ENCODE measurements at regions not wholly inside any gene's neighbourhood (a gene's known extent, or its start where the extent isn't known, plus 50 kb on each side); places are given as distances from the start of the nearest gene placed in this dataset.

DNA sequence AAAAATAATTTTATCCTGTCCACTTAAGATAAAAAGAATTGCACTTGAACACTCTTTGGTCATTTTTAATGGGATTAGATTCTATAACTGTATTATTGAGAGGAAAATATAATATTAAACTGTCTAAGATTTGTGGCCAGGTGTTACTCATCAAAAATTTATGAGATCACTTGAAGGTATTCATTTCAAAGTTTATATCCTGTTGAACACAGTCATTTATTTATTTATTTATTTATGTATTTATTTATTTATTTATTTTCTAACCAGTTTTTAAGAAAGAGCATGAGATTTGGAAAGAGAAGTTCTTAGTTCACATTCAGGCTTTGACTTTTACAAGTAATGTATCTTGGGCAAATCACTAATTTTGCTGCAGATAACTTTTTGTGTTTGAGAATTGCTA is 692.7 kb downstream of the LTN1 start:
- intact Hi-C loops (cut with micrococcal nuclease) (no loop called here), in situ Hi-C loops (cut with MboI) (no loop called here)
- H3K79me2 ChIP-seq (ENCODE audit: control insufficient read depth, insufficient read depth, low read length) = no peaks in the 10 kb centered on the region
- H4K20me1 ChIP-seq (replicated peaks; ENCODE audit: control insufficient read depth, insufficient read depth, low read length) = no peaks in the 10 kb centered on the region
- no peaks in the 10 kb centered on the region for H3K36me3 ChIP-seq (ENCODE audit: control insufficient read depth, insufficient read depth, low read length)
- no peak overlapping the region for H3K27ac ChIP-seq (ENCODE audit: extremely low read depth, low read depth, low read length)
- no peak overlapping the region for H3K4me2 ChIP-seq (ENCODE audit: insufficient read depth, low read length)
- POLR2A ChIA-PET = no interaction called here
- CTCF ChIA-PET (ENCODE audit: low intra/inter-chr PET ratio) = no interaction called here
- H3K4me1 ChIP-seq (replicated peaks in 1 of 2; ENCODE audit: control insufficient read depth in 2 of 2, insufficient read depth in 2 of 2, low read length in 2 of 2) = no peaks in the 10 kb centered on the region
- no peaks in the 10 kb centered on the region; the same call in 1 of the 2 replicates for H3K9me3 ChIP-seq (replicated peaks; ENCODE audit: control insufficient read depth, insufficient read depth, low read depth, low read length)
- BruUV-seq (replicated peaks) = no TSS peak
- no peak overlapping the region for H2AFZ ChIP-seq (ENCODE audit: low read depth, low read length)
- no peak for ATAC-seq
- FAIRE-seq = no peak
- TF ChIP-seq POLR3G (IDR thresholded peaks at IDR 0.05; ENCODE audit: extremely low read depth, insufficient read length, insufficient replicate concordance) (no peak), ZNF24 (IDR thresholded peaks at IDR 0.05) (no peak), ZFP36 (IDR thresholded peaks at IDR 0.05; ENCODE audit: low read depth, low read length, partially characterized antibody) (no peak), SREBF2 (CRISPR knock-in tag; IDR thresholded peaks at IDR 0.05) (no peak)
- H3K27me3 ChIP-seq (ENCODE audit: control insufficient read depth in 2 of 2, insufficient read depth in 2 of 2, low read length in 2 of 2) = no peaks in the 10 kb centered on the region
- no peaks in the 10 kb centered on the region for H3K9me1 ChIP-seq (ENCODE audit: control insufficient read depth, insufficient read depth, low read length)
- no peak for DNase-seq (ENCODE audit: extremely low read depth in 1 of 4, low spot score in 3 of 4)
- no peak overlapping the region for H3K4me3 ChIP-seq
- H3K9ac ChIP-seq (ENCODE audit: insufficient read depth in 1 of 2, low read depth in 2 of 2, low read length in 2 of 2) = no peak overlapping the region

GRCh38 chr21:28298251-28298672 is 694.4 kb downstream of the LTN1 start:
- ChIA-PET POLR2A (no interaction called here), CTCF (ENCODE audit: low intra/inter-chr PET ratio) (no interaction called here)
- Histone ChIP-seq H3K27me3 (ENCODE audit: control insufficient read depth in 2 of 2, insufficient read depth in 2 of 2, low read length in 2 of 2) (no peaks in the 10 kb centered on the region), H3K4me2 (ENCODE audit: insufficient read depth, low read length) (no peak overlapping the region), H3K79me2 (ENCODE audit: control insufficient read depth, insufficient read depth, low read length) (no peaks in the 10 kb centered on the region), H3K4me1 (replicated peaks in 1 of 2; ENCODE audit: control insufficient read depth in 2 of 2, insufficient read depth in 2 of 2, low read length in 2 of 2) (no peaks in the 10 kb centered on the region), H3K27ac (ENCODE audit: extremely low read depth, low read depth, low read length) (no peak overlapping the region), H2AFZ (ENCODE audit: low read depth, low read length) (no peak overlapping the region), H3K36me3 (ENCODE audit: control insufficient read depth, insufficient read depth, low read length) (no peaks in the 10 kb centered on the region), H3K9ac (ENCODE audit: insufficient read depth in 1 of 2, low read depth in 2 of 2, low read length in 2 of 2) (no peak overlapping the region), H3K9me1 (ENCODE audit: control insufficient read depth, insufficient read depth, low read length) (no peaks in the 10 kb centered on the region), H3K9me3 (replicated peaks; ENCODE audit: control insufficient read depth, insufficient read depth, low read depth, low read length) (no peaks in the 10 kb centered on the region; the same call in 1 of the 2 replicates), H3K4me3 (no peak overlapping the region), H4K20me1 (replicated peaks; ENCODE audit: control insufficient read depth, insufficient read depth, low read length) (no peaks in the 10 kb centered on the region)
- BruUV-seq (replicated peaks) = no TSS peak
- FAIRE-seq (no peak), DNase-seq (ENCODE audit: extremely low read depth in 1 of 4, low spot score in 3 of 4) (no peak), ATAC-seq (no peak)
- TF ChIP-seq TRIM24 (IDR thresholded peaks at IDR 0.05) (no peak), ZNF695 (CRISPR knock-in tag; IDR thresholded peaks at IDR 0.05) (no peak), BRF2 (IDR thresholded peaks at IDR 0.05; ENCODE audit: borderline replicate concordance, insufficient read depth, insufficient read length) (no peak), HMG20A (CRISPR knock-in tag; conservative IDR thresholded peaks at IDR 0.05) (no peak), ZNF12 (CRISPR knock-in tag; IDR thresholded peaks at IDR 0.05) (no peak), SP2 (IDR thresholded peaks at IDR 0.05; ENCODE audit: extremely low read depth, low read depth, low read length, poor library complexity, severe bottlenecking) (no peak), SNRNP70 (optimal IDR thresholded peaks at IDR 0.05; ENCODE audit: low read depth, low read length) (no peak)
- intact Hi-C loops (cut with micrococcal nuclease) (no loop called here), in situ Hi-C loops (cut with MboI) (no loop called here)
